GM19328 (cell line): ENCODE measurements at regions not wholly inside any gene's neighbourhood (a gene's known extent, or its start where the extent isn't known, plus 50 kb on each side); places are given as distances from the start of the nearest gene placed in this dataset.
"Not testable (repeated sequence)": the region's sequence is repeated elsewhere in the genome, so short reads cannot be mapped to it uniquely, and the experiment has no call there.

Source experiments
- ATAC-seq: cut with Tn5 transposase; IDR thresholded peaks from one replicate; pipeline ENCODE4 v1.9.1; 2021; ENCODE audit warnings: mild to moderate bottlenecking, moderate library complexity; ENCODE audit not compliant: unreplicated experiment

DNA sequence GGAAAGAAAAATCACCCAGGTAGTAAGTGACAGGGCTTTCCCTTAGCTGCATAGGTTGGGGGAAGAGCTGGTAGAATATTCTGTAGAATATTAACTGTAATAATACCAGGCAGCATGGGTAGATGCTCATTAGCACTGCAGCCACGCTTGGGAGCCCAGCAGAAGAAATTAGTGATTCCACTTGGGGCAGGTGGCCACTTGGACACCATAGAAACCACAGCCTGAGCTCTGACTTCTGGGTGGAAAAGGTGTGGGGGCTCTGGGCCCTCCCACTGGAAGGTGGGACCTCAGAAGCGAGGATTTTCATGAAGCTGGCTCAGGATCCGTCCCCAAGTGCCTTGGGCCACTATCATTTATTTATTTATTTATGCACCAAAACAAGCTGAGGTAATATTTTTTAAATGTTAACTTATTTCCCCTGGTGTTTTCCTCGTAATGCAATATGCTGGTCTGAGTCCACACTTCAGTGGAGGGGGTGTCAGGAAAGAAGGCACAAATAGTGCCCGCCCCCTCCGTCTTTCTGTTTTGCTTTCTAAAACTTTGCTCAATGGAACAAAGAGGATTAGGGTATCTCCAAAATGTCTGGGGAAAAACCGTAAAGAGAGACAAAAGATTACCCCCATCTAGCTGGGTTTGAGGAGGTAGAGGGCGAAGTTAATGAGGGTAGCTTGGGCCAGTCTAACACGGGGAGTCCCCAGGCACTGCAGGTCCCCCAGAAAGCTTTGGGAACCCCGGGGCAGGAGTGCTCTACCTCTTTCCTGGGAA is 75.2 kb upstream of the GADD45A start:
- no peak for ATAC-seq

GRCh38 chr1:67610450-67610849 is 74.6 kb upstream of the GADD45A start:
- ATAC-seq = no peak

- no peak for ATAC-seq
These were observed 73.2 kb upstream of the GADD45A start for GRCh38 chr1:67611846-67612245.

DNA sequence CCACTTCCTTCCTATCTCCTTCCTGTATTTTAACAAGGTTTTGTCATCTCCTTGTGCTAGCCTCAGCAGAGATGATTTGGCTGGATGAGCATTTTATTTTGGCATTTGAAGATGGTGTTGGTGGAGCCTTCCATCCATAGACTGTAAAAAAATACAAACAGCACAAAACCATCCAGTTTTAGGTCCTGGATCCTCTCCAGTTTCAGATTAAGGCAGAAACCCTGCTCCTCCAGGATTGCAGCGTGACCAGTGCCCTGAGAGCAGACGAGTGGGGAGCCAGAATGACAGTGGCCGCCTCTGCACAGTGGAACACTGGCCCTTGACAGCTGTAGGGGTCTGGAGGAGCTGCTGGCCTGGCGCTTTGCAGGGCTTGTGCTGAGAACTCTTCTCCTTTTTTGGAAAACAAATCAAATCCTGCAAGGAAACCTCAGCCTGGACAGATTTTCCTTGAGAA is 72.2 kb upstream of the GADD45A start:
- ATAC-seq = no peak

DNA sequence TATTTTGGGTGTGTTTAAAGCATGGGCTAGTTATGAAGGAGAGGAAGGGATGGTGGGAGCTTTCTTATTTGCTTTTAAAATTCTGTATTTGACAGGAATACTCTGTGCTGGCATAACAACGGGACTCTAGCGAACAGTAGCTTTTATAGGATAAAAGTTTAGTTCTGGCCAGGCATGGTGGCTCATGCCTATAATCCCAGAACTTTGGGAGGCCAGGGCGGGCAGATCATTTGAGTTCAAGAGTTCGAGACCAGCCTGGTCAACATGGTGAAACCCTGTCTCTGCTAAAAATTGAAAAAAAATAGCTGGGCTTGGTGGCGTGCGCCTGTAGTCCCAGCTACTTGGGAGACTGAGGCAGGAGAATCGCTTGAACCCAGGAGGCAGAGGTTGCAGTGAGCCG is 71.5 kb upstream of the GADD45A start:
- not testable (repeated sequence) for ATAC-seq

DNA sequence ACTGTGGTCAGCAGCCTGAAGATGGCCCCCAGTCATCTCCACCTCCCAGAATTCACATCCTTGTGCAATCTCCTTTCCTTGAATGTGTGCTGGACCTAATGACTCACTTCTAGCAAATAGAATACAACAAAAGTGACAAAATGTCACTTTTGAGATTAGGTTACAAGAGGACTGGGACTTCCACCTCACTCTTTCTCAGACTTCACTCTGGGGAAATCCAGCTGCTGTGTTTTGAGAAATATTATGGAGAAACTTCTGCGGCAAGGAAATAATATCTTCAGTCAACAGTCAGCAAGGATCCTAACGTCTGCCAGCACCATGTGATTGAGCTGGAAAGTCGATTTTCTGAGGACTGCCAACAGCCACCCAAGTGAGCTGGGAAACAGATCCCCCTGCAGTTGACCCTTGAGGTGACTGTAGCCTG is 70.5 kb upstream of the GADD45A start:
- ATAC-seq = no peak

GRCh38 chr1:67615886-67616285 is 69.1 kb upstream of the GADD45A start:
- no peak for ATAC-seq

DNA sequence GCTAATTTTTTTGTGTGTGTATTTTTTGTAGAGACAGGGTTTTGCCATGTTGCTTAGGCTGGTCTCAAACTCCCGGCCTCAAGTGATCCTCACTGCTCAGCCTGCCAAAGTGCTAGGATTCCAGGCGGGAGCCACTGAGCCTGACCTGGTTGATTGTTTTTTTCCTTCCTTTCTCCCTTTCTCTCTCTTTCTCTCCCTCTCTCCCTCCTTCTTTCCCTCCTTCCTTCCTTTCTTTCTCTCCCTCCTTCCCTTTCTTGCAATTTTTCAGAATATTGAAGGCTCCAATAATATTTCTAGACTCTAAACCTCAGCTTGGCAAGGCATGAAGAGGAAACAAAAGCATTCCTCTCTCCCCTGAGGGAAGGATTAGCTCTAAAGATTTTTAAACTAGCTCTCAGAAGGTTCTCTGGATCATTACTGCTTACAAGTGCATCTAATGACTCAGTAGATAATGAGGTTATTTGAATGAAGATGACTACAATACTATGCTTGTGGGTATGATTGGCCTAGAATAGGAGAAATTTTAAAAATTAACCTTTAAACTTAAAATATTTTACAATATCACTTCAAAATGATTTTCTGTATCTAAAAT is 68.5 kb upstream of the GADD45A start:
- ATAC-seq = no peak

- no peak for ATAC-seq
These were observed 66.5 kb upstream of the GADD45A start for GRCh38 chr1:67618285-67619018.

- ATAC-seq = no peak
These were observed 65.9 kb upstream of the GADD45A start for GRCh38 chr1:67619080-67619479.

- ATAC-seq = no peak
These were observed 61.1 kb upstream of the GADD45A start for GRCh38 chr1:67623906-67624305.

- no peak for ATAC-seq
These were observed 60.3 kb upstream of the GADD45A start for GRCh38 chr1:67624680-67625079.

GRCh38 chr1:67626090-67626860 is 58.7 kb upstream of the GADD45A start:
- no peak for ATAC-seq

- ATAC-seq = no peak
These were observed 58.2 kb upstream of the GADD45A start for GRCh38 chr1:67626861-67627235.

- ATAC-seq = no peak
These were observed 57.7 kb upstream of the GADD45A start for GRCh38 chr1:67627336-67627735.

- ATAC-seq = no peak
These were observed 57.1 kb upstream of the GADD45A start for GRCh38 chr1:67627906-67628305.

- ATAC-seq = no peak
These were observed 55.5 kb upstream of the GADD45A start for GRCh38 chr1:67629370-67630075.

DNA sequence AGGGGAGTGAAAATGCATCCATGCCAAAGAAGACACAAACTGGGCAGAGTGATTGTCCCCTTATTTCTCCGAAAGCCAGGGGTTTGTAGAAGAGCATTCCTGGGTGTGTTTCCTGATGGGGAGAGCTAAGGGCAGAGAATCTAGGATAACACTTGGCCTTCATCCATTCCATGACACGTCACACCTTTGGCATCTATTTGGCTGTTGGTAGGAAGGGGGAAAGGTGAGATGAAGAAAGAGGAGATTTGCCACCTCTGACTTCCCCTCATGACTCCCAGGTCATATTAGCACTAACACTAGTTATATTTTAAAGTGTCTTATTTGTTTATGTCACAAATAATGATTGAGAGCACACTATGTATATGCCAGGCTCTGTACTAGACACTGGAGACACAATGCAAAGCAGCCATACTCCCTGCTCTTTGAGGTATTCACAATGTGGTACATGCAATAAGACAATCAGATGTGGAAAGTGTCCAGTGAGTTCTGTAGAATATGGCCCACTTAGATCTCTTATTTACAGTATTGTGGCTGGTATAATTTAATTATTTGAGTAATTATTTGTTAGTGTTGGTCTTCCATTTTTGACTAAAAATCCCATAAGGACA is 54.5 kb upstream of the GADD45A start:
- ATAC-seq = no peak

GRCh38 chr1:67632356-67632755 is 52.6 kb upstream of the GADD45A start:
- no peak for ATAC-seq
